Prostate gland (tissue), 2 donors: ENCODE measurements at regions not wholly inside any gene's neighbourhood (a gene's known extent, or its start where the extent isn't known, plus 50 kb on each side); places are given as distances from the start of the nearest gene placed in this dataset.

Source experiments
- CTCF ChIP-seq, 4 experiments: fragments of 200-600 bp in 2 of 4; fragments of 450-650 bp in 2 of 4; sonication (generic) in 2 of 4; IDR thresholded peaks; 1 replicate in 3 of 4; 2 replicates in 1 of 4; pipeline ENCODE4 v1.5.1; 2016 to 2019; ENCODE audit warnings: antibody characterized with exemption in 4 of 4, mild to moderate bottlenecking in 2 of 4, moderate library complexity in 2 of 4
- POLR2A ChIP-seq: fragments of 450-650 bp; IDR thresholded peaks from one replicate; pipeline ENCODE4 v1.6.1; 2016; ENCODE audit warnings: antibody characterized with exemption, mild to moderate bottlenecking
- POLR2AphosphoS5 ChIP-seq: sonication (generic); formaldehyde crosslinking; IDR thresholded peaks from one replicate; pipeline ENCODE4 v1.6.1; 2017; ENCODE audit warnings: antibody characterized with exemption

DNA sequence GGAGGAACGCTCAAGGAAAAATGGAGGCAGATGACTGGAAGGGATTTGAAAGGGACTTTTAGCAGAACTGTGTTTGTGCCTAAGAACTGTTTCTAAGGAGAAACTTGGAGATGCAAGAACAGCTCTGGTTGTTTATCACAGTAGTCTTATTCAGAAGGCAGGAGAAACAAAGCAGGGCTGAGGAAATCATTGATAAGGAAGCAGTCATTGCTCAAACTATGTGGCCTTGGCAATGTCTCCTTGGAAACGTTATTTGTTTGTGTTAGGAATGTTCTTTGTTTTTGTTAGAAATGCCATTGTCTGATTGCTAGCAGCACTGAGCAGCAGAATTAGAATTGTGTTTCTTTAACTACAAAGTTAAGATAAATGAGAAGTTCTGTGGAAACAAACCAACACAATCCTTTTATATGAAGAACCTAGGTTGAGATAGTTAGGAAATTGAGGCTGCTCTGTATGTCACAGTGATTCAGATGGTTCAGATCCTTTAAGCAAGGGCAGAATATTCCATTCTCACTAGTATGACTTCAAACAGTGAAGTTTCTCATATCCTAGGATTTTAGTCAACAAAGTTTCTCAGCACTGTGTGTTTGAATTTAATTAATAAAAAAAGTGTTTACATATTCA is 1191.3 kb upstream of the IGFBP7 start:
- no peak for TF ChIP-seq CTCF (IDR thresholded peaks at IDR 0.05)
- no peak for TF ChIP-seq POLR2A
- no peak for TF ChIP-seq POLR2AphosphoS5
